ENCODE measurements at regions not wholly inside any gene's neighbourhood (a gene's known extent, or its start where the extent isn't known, plus 50 kb on each side); places are given as distances from the start of the nearest gene placed in this dataset.

- TF ChIP-seq POLR2AphosphoS5 (IDR thresholded peaks at IDR 0.05; ENCODE audit: insufficient read depth, low read depth, low read length) (no peak), CTCF (IDR thresholded peaks at IDR 0.05; ENCODE audit: extremely low read depth in 1 of 2, insufficient read depth in 1 of 2, low read depth in 1 of 2, low read length in 2 of 2) (no peak), EZH2 (IDR thresholded peaks at IDR 0.05; ENCODE audit: borderline replicate concordance, low read depth, low read length, severe bottlenecking) (no peak), JUN (IDR thresholded peaks at IDR 0.05; ENCODE audit: borderline replicate concordance, insufficient read depth, insufficient read length, low read depth) (no peak)
Observed at GRCh38 chr10:133028956-133029355, 58.8 kb upstream of the ADGRA1 start.

Measured in endothelial cell of umbilical vein (primary cell).